Loucy (cell line): ENCODE measurements at regions not wholly inside any gene's neighbourhood (a gene's known extent, or its start where the extent isn't known, plus 50 kb on each side); places are given as distances from the start of the nearest gene placed in this dataset.

Source experiments
- H2AFZ ChIP-seq: fragments of 200-600 bp; sonication (generic); 2 replicates; pipeline ENCODE4 v1.6.0; 2016; ENCODE audit warnings: antibody characterized with exemption, mild to moderate bottlenecking, low read length, moderate library complexity
- H3F3A ChIP-seq: fragments of 200-600 bp; 2 replicates; pipeline ENCODE4 v1.6.0; 2016; ENCODE audit warnings: antibody characterized with exemption, low read depth, mild to moderate bottlenecking
- H3K27me3 ChIP-seq: fragments of 200-600 bp; sonication (generic); 2 replicates; pipeline ENCODE4 v1.6.1; 2014; ENCODE audit warnings: low read length, mild to moderate bottlenecking; ENCODE audit not compliant: insufficient read depth, poor library complexity, severe bottlenecking
- H3K36me3 ChIP-seq: fragments of 200-600 bp; sonication (generic); 2 replicates; pipeline ENCODE4 v1.6.1; 2016; ENCODE audit warnings: low read length; ENCODE audit not compliant: insufficient read depth
- H3K4me1 ChIP-seq: fragments of 200-600 bp; sonication (generic); 2 replicates; pipeline ENCODE4 v1.5.1; 2014; ENCODE audit warnings: low read length, mild to moderate bottlenecking; ENCODE audit not compliant: insufficient read depth, poor library complexity, severe bottlenecking
- H3K4me2 ChIP-seq: fragments of 200-600 bp; sonication (generic); 2 replicates; pipeline ENCODE4 v1.6.0; 2014; ENCODE audit warnings: antibody characterized with exemption, low read length, low read depth, mild to moderate bottlenecking; ENCODE audit not compliant: poor library complexity, severe bottlenecking
- H3K4me3 ChIP-seq: fragments of 200-600 bp; sonication (generic); 2 replicates; pipeline ENCODE4 v1.5.1; 2014; ENCODE audit warnings: low read length, mild to moderate bottlenecking, mixed read lengths; ENCODE audit not compliant: poor library complexity, severe bottlenecking
- H3K79me2 ChIP-seq: fragments of 200-600 bp; sonication (generic); 2 replicates; pipeline ENCODE4 v1.6.1; 2014; ENCODE audit warnings: low read length; ENCODE audit not compliant: insufficient read depth
- H3K9ac ChIP-seq: fragments of 200-600 bp; sonication (generic); 2 replicates; pipeline ENCODE4 v1.6.0; 2014; ENCODE audit warnings: mild to moderate bottlenecking, low read depth, low read length, moderate library complexity; ENCODE audit not compliant: poor library complexity, severe bottlenecking
- H3K9me2 ChIP-seq: fragments of 200-600 bp; sonication (generic); replicated peaks from 2 replicates; pipeline ENCODE4 v1.6.1; 2016; ENCODE audit warnings: low read depth, low read length, mixed read lengths
- H3K9me3 ChIP-seq: fragments of 200-600 bp; sonication (generic); 2 replicates; pipeline ENCODE4 v1.6.1; 2014; ENCODE audit warnings: mild to moderate bottlenecking, antibody characterized with exemption, low read length, low read depth; ENCODE audit not compliant: insufficient read depth
- H4K20me1 ChIP-seq: fragments of 200-600 bp; sonication (generic); 2 replicates; pipeline ENCODE4 v1.6.0; 2014; ENCODE audit warnings: antibody characterized with exemption, low read length, mild to moderate bottlenecking; ENCODE audit not compliant: insufficient read depth, poor library complexity, severe bottlenecking
- CTCF ChIP-seq: fragments of 200-600 bp; sonication (generic); conservative IDR thresholded peaks from 2 replicates; pipeline ENCODE4 v1.5.1; 2014; ENCODE audit warnings: mild to moderate bottlenecking, antibody characterized with exemption, low read length
- EZH2phosphoT487 ChIP-seq: fragments of 200-600 bp; IDR thresholded peaks from 2 replicates; pipeline ENCODE4 v1.6.1; 2018; ENCODE audit warnings: antibody characterized with exemption, mild to moderate bottlenecking, moderate library complexity, borderline replicate concordance

DNA sequence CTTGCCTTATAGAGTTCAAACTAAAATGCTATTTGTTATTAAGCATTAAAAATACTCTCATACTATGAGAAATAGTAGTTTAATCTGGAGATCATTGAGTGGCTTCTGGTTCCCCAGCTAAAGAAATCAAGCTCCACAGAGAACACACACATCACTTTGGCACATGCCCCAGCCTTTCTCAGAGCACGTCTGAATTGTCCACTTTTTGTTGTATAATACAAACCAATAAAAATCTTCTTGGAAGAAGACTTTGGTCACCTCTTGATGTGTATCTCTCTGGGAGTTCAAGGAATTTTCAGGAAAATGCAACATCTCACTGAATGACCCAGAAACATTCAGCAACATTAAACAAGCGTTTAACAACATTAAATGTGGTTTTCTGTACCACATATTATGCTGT lies 413.9 kb downstream of the GALC start:
- Histone ChIP-seq H3K36me3 (no peaks in the 10 kb centered on the region), H3K4me3 (no peak overlapping the region), H4K20me1 (no peaks in the 10 kb centered on the region), H3K9me3 (no peaks in the 10 kb centered on the region), H3K4me2 (no peak overlapping the region), H3K9ac (no peak overlapping the region), H3K27me3 (no peaks in the 10 kb centered on the region), H2AFZ (no peak overlapping the region), H3K9me2 (no peaks in the 10 kb centered on the region), H3F3A (no peaks in the 10 kb centered on the region), H3K79me2 (no peaks in the 10 kb centered on the region), H3K4me1 (no peaks in the 10 kb centered on the region)
- TF ChIP-seq CTCF (no peak), EZH2phosphoT487 (no peak)

- H3K4me3 ChIP-seq: no peak overlapping the region
- H3K4me1 ChIP-seq: no peaks in the 10 kb centered on the region
- TF ChIP-seq CTCF (no peak), EZH2phosphoT487 (no peak)
- H3F3A ChIP-seq: no peaks in the 10 kb centered on the region
- H2AFZ ChIP-seq: no peak overlapping the region
- no peak overlapping the region for H3K4me2 ChIP-seq
- H3K27me3 ChIP-seq: no peaks in the 10 kb centered on the region
- no peaks in the 10 kb centered on the region for H3K36me3 ChIP-seq
- no peaks in the 10 kb centered on the region for H4K20me1 ChIP-seq
- no peaks in the 10 kb centered on the region for H3K9me3 ChIP-seq
- no peaks in the 10 kb centered on the region for H3K9me2 ChIP-seq
- H3K79me2 ChIP-seq: no peaks in the 10 kb centered on the region
- no peak overlapping the region for H3K9ac ChIP-seq
Measured at GRCh38 chr14:87575378-87575777, 417.6 kb downstream of the GALC start.

- H3K9me2 ChIP-seq: no peaks in the 10 kb centered on the region
- no peaks in the 10 kb centered on the region for H3F3A ChIP-seq
- H3K36me3 ChIP-seq: no peaks in the 10 kb centered on the region
- TF ChIP-seq CTCF (no peak), EZH2phosphoT487 (no peak)
- no peak overlapping the region for H3K9ac ChIP-seq
- H3K4me3 ChIP-seq: no peak overlapping the region
- H3K79me2 ChIP-seq: no peaks in the 10 kb centered on the region
- no peaks in the 10 kb centered on the region for H3K4me1 ChIP-seq
- H3K9me3 ChIP-seq: no peaks in the 10 kb centered on the region
- no peak overlapping the region for H3K4me2 ChIP-seq
- no peaks in the 10 kb centered on the region for H3K27me3 ChIP-seq
- no peaks in the 10 kb centered on the region for H4K20me1 ChIP-seq
- no peak overlapping the region for H2AFZ ChIP-seq
Measured at GRCh38 chr14:87573591-87573990, 419.4 kb downstream of the GALC start.
